Mesothelial cell of epicardium (in vitro differentiated cells): ENCODE measurements at regions not wholly inside any gene's neighbourhood (a gene's known extent, or its start where the extent isn't known, plus 50 kb on each side); places are given as distances from the start of the nearest gene placed in this dataset.

Experiments used
- DNase-seq, 2 experiments: peaks; one replicate each; pipeline ENCODE4 v3.0.0; 2021; ENCODE audit warnings: low spot score in 2 of 2; ENCODE audit not compliant: unreplicated experiment in 2 of 2
- H3K27ac Mint-ChIP-seq: 2 replicates; pipeline ENCODE4 v1.8.0; 2021; ENCODE audit warnings: mixed read lengths
- H3K27me3 Mint-ChIP-seq: 2 replicates; pipeline ENCODE4 v1.8.0; 2021; ENCODE audit warnings: low read depth, mixed read lengths
- H3K36me3 Mint-ChIP-seq: 2 replicates; pipeline ENCODE4 v1.8.0; 2021; ENCODE audit warnings: mixed read lengths
- H3K4me1 Mint-ChIP-seq: 2 replicates; pipeline ENCODE4 v1.8.0; 2021; ENCODE audit warnings: mixed read lengths
- H3K4me3 Mint-ChIP-seq: 2 replicates; pipeline ENCODE4 v1.8.0; 2021; ENCODE audit warnings: mild to moderate bottlenecking, moderate library complexity, mixed read lengths
- H3K9me3 Mint-ChIP-seq: 2 replicates; pipeline ENCODE4 v1.8.0; 2021; ENCODE audit warnings: mixed read lengths
- CTCF ChIP-seq: fragments of 200-600 bp; sonication (generic); IDR thresholded peaks from one replicate; pipeline ENCODE4 v1.5.0; 2021; ENCODE audit warnings: antibody characterized with exemption; ENCODE audit not compliant: unreplicated experiment

GRCh38 chr2:211161236-211161635 lies 604.8 kb downstream of the CPS1 start:
- Mint-ChIP-seq H3K4me1 (no peaks in the 10 kb centered on the region), H3K9me3 (no peaks in the 10 kb centered on the region), H3K27me3 (no peaks in the 10 kb centered on the region), H3K4me3 (no peak overlapping the region), H3K27ac (no peak overlapping the region), H3K36me3 (no peaks in the 10 kb centered on the region)
- no peak for TF ChIP-seq CTCF
- no peak for DNase-seq

- H3K27ac Mint-ChIP-seq = no peak overlapping the region
- no peaks in the 10 kb centered on the region for H3K4me1 Mint-ChIP-seq
- no peaks in the 10 kb centered on the region for H3K9me3 Mint-ChIP-seq
- DNase-seq = no peak
- no peaks in the 10 kb centered on the region for H3K27me3 Mint-ChIP-seq
- TF ChIP-seq CTCF = no peak
- no peak overlapping the region for H3K4me3 Mint-ChIP-seq
- H3K36me3 Mint-ChIP-seq = no peaks in the 10 kb centered on the region
These were observed 606.5 kb downstream of the CPS1 start for GRCh38 chr2:211162911-211163310.

GRCh38 chr2:211170843-211171242 lies 614.4 kb downstream of the CPS1 start:
- H3K4me1 Mint-ChIP-seq = no peaks in the 10 kb centered on the region
- H3K4me3 Mint-ChIP-seq = no peak overlapping the region
- H3K27me3 Mint-ChIP-seq = no peaks in the 10 kb centered on the region
- DNase-seq = no peak
- no peak overlapping the region for H3K27ac Mint-ChIP-seq
- H3K36me3 Mint-ChIP-seq = no peaks in the 10 kb centered on the region
- peaks cover 8% of the 10 kb centered on the region for H3K9me3 Mint-ChIP-seq
- no peak for TF ChIP-seq CTCF

- Mint-ChIP-seq H3K27ac (no peak overlapping the region), H3K4me1 (peaks cover 2% of the 10 kb centered on the region), H3K4me3 (no peak overlapping the region), H3K9me3 (peaks cover 8% of the 10 kb centered on the region), H3K27me3 (no peaks in the 10 kb centered on the region), H3K36me3 (no peaks in the 10 kb centered on the region)
- no peak for DNase-seq
- TF ChIP-seq CTCF = no peak
These were observed 617.6 kb downstream of the CPS1 start for GRCh38 chr2:211174021-211174420.

GRCh38 chr2:211174631-211175030 lies 618.2 kb downstream of the CPS1 start:
- Mint-ChIP-seq H3K4me1 (peaks cover 2% of the 10 kb centered on the region), H3K27ac (no peak overlapping the region), H3K27me3 (no peaks in the 10 kb centered on the region), H3K9me3 (peaks cover 8% of the 10 kb centered on the region), H3K4me3 (no peak overlapping the region), H3K36me3 (no peaks in the 10 kb centered on the region)
- no peak for TF ChIP-seq CTCF
- no peak for DNase-seq

GRCh38 chr2:211175956-211176355 lies 619.6 kb downstream of the CPS1 start:
- H3K4me3 Mint-ChIP-seq = no peak overlapping the region
- H3K27me3 Mint-ChIP-seq = no peaks in the 10 kb centered on the region
- peaks cover 8% of the 10 kb centered on the region for H3K9me3 Mint-ChIP-seq
- DNase-seq = no peak
- H3K4me1 Mint-ChIP-seq = peaks cover 2% of the 10 kb centered on the region
- TF ChIP-seq CTCF = no peak
- H3K36me3 Mint-ChIP-seq = no peaks in the 10 kb centered on the region
- no peak overlapping the region for H3K27ac Mint-ChIP-seq
